HCT116 (cell line): ENCODE measurements at regions not wholly inside any gene's neighbourhood (a gene's known extent, or its start where the extent isn't known, plus 50 kb on each side); places are given as distances from the start of the nearest gene placed in this dataset.
"Not testable (repeated sequence)": the region's sequence is repeated elsewhere in the genome, so short reads cannot be mapped to it uniquely, and the experiment has no call there.

ENCODE experiments used
- ATAC-seq: fragments of 200-7000 bp; cut with Tn5 transposase; 2 replicates; pipeline ENCODE4 v1.9.1; 2020; ENCODE audit warnings: mild to moderate bottlenecking, moderate library complexity
- BruUV-seq: library from RNA; stranded (reverse); fragments of 400-500 nt; replicated peaks from 2 replicates; lab custom pipeline; 2021; lab: Mats Ljungman, UMichigan
- CTCF ChIA-PET: fragments of 300-600 bp; sonication (Branson Sonifier 250); formaldehyde crosslinking; loops from one replicate; lab custom pipeline; 2021; ENCODE audit warnings: antibody characterized with exemption; lab: Charles Lee
- POLR2A ChIA-PET: fragments of 300-600, 350-600 bp; sonication (Branson Sonifier 250); formaldehyde crosslinking; loops from one replicate; lab custom pipeline; 2021; ENCODE audit warnings: antibody characterized with exemption; lab: Charles Lee
- RAD21 ChIA-PET, 2 experiments: fragments of 300-600 bp; sonication (Branson Sonifier 250); formaldehyde crosslinking; loops; one replicate each; lab custom pipeline; 2023; ENCODE audit warnings: low total read pairs in 2 of 2; ENCODE audit not compliant: uncharacterized antibody in 2 of 2, unreplicated experiment in 2 of 2, low non-redundant PET in 1 of 2; lab: Charles Lee
- DNase-seq: peaks from one replicate; pipeline ENCODE4 v3.0.0-alpha.2; 2010; ENCODE audit warnings: low read depth, low spot score
- H2AFZ ChIP-seq: fragments of 200-600 bp; shearing (Covaris generic), sonication (generic); 2 replicates; pipeline ENCODE4 v1.6.1; 2017; ENCODE audit warnings: low read depth, mixed run types, mixed read lengths, antibody characterized with exemption, low read length; ENCODE audit not compliant: poor library complexity, severe bottlenecking
- H3K27ac ChIP-seq: 2 replicates; pipeline ENCODE4 v1.5.1; 2012; ENCODE audit warnings: low read depth, low read length
- H3K27me3 ChIP-seq: fragments of 200-600 bp; sonication (generic); 2 replicates; pipeline ENCODE4 v1.6.1; 2016; ENCODE audit warnings: mixed run types, low read length, mixed read lengths; ENCODE audit not compliant: insufficient read depth
- H3K36me3 ChIP-seq, 2 experiments: fragments of 200-500 bp in 1 of 2; fragments of 200-600 bp in 1 of 2; sonication (Bioruptor generic) in 1 of 2; sonication (generic) in 1 of 2; 2 replicates each; pipeline versions ENCODE4 v1.5.1 to v1.6.1; 2014 to 2016; ENCODE audit warnings: low read length in 2 of 2, inconsistent platforms in 1 of 2, mixed read lengths in 1 of 2, mixed run types in 1 of 2; ENCODE audit not compliant: insufficient read depth in 2 of 2, control insufficient read depth in 1 of 2
- H3K4me1 ChIP-seq, 2 experiments: fragments of 200-600 bp in 1 of 2; sonication (generic) in 1 of 2; 2 replicates each; pipeline versions ENCODE4 v1.5.1 to v1.6.1; 2012 to 2017; ENCODE audit warnings: low read length in 2 of 2, inconsistent platforms in 1 of 2, mild to moderate bottlenecking in 1 of 2, mixed read lengths in 1 of 2, mixed run types in 1 of 2, moderate library complexity in 1 of 2; ENCODE audit not compliant: insufficient read depth in 2 of 2, control insufficient read depth in 1 of 2
- H3K4me2 ChIP-seq: fragments of 200-600 bp; sonication (generic); 2 replicates; pipeline ENCODE4 v1.6.1; 2017; ENCODE audit warnings: mixed run types, low read length, mixed read lengths
- H3K4me3 ChIP-seq, 2 experiments: fragments of 200-600 bp in 1 of 2; sonication (generic) in 1 of 2; replicated peaks in 1 of 2; 2 replicates each; pipeline ENCODE4 v1.5.1; 2011 to 2016; ENCODE audit warnings: low read length in 2 of 2, control low read depth in 1 of 2, low read depth in 1 of 2, mild to moderate bottlenecking in 1 of 2, mixed read lengths in 1 of 2, mixed run types in 1 of 2
- H3K79me2 ChIP-seq: fragments of 200-600 bp; sonication (generic); 2 replicates; pipeline ENCODE4 v1.6.1; 2017; ENCODE audit warnings: mild to moderate bottlenecking, mixed run types, low read length, moderate library complexity, mixed read lengths; ENCODE audit not compliant: insufficient read depth
- H3K9ac ChIP-seq: fragments of 200-600 bp; sonication (generic); 2 replicates; pipeline ENCODE4 v1.6.1; 2016; ENCODE audit warnings: low read length, mixed read lengths
- H3K9me2 ChIP-seq: fragments of 200-600 bp; sonication (generic), shearing (Covaris generic); 2 replicates; pipeline ENCODE4 v1.6.1; 2017; ENCODE audit warnings: mixed run types, mild to moderate bottlenecking, moderate library complexity; ENCODE audit not compliant: insufficient read depth
- H3K9me3 ChIP-seq, 2 experiments: fragments of 200-500 bp in 1 of 2; fragments of 200-600 bp in 1 of 2; sonication (Bioruptor generic) in 1 of 2; sonication (generic) in 1 of 2; 2 replicates each; pipeline ENCODE4 v1.6.1; 2014 to 2017; ENCODE audit warnings: low read length in 2 of 2, mixed read lengths in 2 of 2, inconsistent platforms in 1 of 2, low read depth in 1 of 2, mild to moderate bottlenecking in 1 of 2, mixed run types in 1 of 2, moderate library complexity in 1 of 2; ENCODE audit not compliant: control insufficient read depth in 1 of 2, insufficient read depth in 1 of 2
- H4K20me1 ChIP-seq: fragments of 200-600 bp; sonication (generic), shearing (Covaris generic); 2 replicates; pipeline ENCODE4 v1.6.1; 2017; ENCODE audit warnings: mixed run types, mild to moderate bottlenecking, moderate library complexity; ENCODE audit not compliant: insufficient read depth
- ATF3 ChIP-seq: IDR thresholded peaks from 2 replicates; pipeline ENCODE4 v1.6.1; 2012
- CBX3 ChIP-seq: IDR thresholded peaks from 2 replicates; pipeline ENCODE4 v1.6.1; 2012; ENCODE audit warnings: low read depth
- ELF1 ChIP-seq: IDR thresholded peaks from 2 replicates; pipeline ENCODE4 v1.6.1; 2012; ENCODE audit warnings: low read depth, borderline replicate concordance
- EZH2 ChIP-seq: fragments of 200-600 bp; sonication (generic); IDR thresholded peaks from 2 replicates; pipeline ENCODE4 v1.6.1; 2017; ENCODE audit warnings: antibody characterized with exemption, mixed run types
- EZH2phosphoT487 ChIP-seq: fragments of 200-600 bp; IDR thresholded peaks from 2 replicates; pipeline ENCODE4 v1.6.1; 2018; ENCODE audit warnings: antibody characterized with exemption, borderline replicate concordance
- FOSL1 ChIP-seq: IDR thresholded peaks from 2 replicates; pipeline ENCODE4 v1.6.1; 2012; ENCODE audit warnings: low read depth
- JUND ChIP-seq: IDR thresholded peaks from 2 replicates; pipeline ENCODE4 v1.6.1; 2012
- POLR2AphosphoS5 ChIP-seq: IDR thresholded peaks from 2 replicates; pipeline ENCODE4 v1.6.1; 2011; ENCODE audit warnings: mild to moderate bottlenecking, low read depth, low read length, moderate library complexity
- REST ChIP-seq: IDR thresholded peaks from 2 replicates; pipeline ENCODE4 v1.6.1; 2012; ENCODE audit warnings: low read depth
- SIN3A ChIP-seq: IDR thresholded peaks from 2 replicates; pipeline ENCODE4 v1.6.1; 2012; ENCODE audit warnings: low read depth
- YY1 ChIP-seq: IDR thresholded peaks from 2 replicates; pipeline ENCODE4 v1.6.1; 2011; ENCODE audit warnings: low read length, low read depth, moderate library complexity, mild to moderate bottlenecking; ENCODE audit not compliant: insufficient replicate concordance; ENCODE audit errors: extremely low read depth
- ZFX ChIP-seq: fragments of 450-650 bp; IDR thresholded peaks from 2 replicates; pipeline ENCODE4 v1.6.1; 2017
- intact Hi-C: fragments of 100-400 bp; cut with micrococcal nuclease; formaldehyde crosslinking; loops from 2 replicates; pipeline ENCODE4 v1.10.0; 2022

GRCh38 chr10:33913194-33913593 lies 578.7 kb upstream of the NRP1 start (continued):
- no peak for TF ChIP-seq REST
- TF ChIP-seq CBX3, result no peak
- no peak for TF ChIP-seq ELF1
- no peak for TF ChIP-seq ZFX
- no peak for TF ChIP-seq JUND
- TF ChIP-seq SIN3A, result no peak
- TF ChIP-seq ATF3, result no peak
- TF ChIP-seq YY1, result no peak
- no peak for TF ChIP-seq POLR2AphosphoS5
- no peak for TF ChIP-seq FOSL1
- no peak for TF ChIP-seq EZH2phosphoT487
- no peak for TF ChIP-seq EZH2

- RAD21 ChIA-PET, H3K79me2 ChIP-seq, ATAC-seq, DNase-seq, H3K4me3 ChIP-seq, H4K20me1 ChIP-seq, H3K4me2 ChIP-seq, H3K9me3 ChIP-seq, CTCF ChIA-PET, POLR2A ChIA-PET, H3K9ac ChIP-seq, H2AFZ ChIP-seq, H3K36me3 ChIP-seq, H3K9me2 ChIP-seq, BruUV-seq, H3K27me3 ChIP-seq, H3K27ac ChIP-seq, H3K4me1 ChIP-seq, intact Hi-C loops: not testable (repeated sequence)
Observed at GRCh38 chr10:33909476-33909875, 575.0 kb upstream of the NRP1 start.
